COLO668 (cell line): ENCODE measurements at regions not wholly inside any gene's neighbourhood (a gene's known extent, or its start where the extent isn't known, plus 50 kb on each side); places are given as distances from the start of the nearest gene placed in this dataset.

Experiments used
- DNase-seq: peaks from one replicate; lab custom pipeline; 2025; ENCODE audit not compliant: unreplicated experiment; lab: John Stamatoyannopoulos, UW

GRCh38 chr4:27075603-27076002 lies 215.0 kb downstream of the STIM2 start:
- DNase-seq, result peak; percentile 33

DNA sequence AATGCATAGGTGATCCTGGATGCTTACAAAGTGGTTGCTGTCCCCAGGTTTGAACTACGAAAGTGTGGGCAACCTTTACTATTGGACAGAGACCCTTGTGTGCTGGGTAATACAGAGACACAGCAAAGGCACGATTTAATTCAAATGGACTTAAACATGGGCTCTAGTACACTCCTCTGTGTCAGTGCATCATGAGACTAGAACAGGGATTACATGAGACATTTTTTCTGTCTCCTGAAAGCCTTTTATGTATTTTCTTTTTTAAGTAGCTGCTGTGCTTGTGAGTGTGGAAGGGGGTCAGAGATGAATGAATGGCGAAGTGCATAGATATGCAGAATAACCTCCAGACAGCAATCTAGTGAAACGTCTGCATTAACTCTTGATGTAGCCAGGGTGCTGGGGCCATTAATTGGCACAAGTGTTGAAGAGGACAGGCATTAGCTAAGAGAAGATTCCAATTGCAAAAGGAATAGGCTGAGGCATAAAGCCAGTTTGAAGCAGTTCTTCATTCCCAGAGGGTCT lies 218.4 kb downstream of the STIM2 start:
- no peak for DNase-seq

GRCh38 chr4:27081675-27082586 lies 221.3 kb downstream of the STIM2 start:
- no peak for DNase-seq

DNA sequence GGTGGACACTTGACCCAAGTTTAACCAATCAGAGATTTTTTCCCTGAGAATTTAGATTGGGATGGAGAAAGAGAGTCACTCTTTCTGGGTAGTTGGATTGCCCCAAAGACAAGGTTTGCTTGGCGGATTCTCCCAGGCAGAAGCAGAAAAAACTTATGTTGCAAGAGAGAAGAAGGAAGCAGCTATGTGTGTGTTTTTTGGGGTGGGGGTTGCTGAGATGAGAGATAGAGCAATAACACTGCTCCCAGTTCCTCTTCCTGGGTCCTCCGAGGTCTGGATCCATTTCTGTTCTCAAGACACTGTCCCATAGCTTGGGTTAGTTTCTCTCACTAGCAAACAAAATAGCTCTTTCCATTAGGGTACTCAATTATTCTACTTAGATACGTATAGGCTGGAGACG lies 222.1 kb downstream of the STIM2 start:
- no peak for DNase-seq

DNA sequence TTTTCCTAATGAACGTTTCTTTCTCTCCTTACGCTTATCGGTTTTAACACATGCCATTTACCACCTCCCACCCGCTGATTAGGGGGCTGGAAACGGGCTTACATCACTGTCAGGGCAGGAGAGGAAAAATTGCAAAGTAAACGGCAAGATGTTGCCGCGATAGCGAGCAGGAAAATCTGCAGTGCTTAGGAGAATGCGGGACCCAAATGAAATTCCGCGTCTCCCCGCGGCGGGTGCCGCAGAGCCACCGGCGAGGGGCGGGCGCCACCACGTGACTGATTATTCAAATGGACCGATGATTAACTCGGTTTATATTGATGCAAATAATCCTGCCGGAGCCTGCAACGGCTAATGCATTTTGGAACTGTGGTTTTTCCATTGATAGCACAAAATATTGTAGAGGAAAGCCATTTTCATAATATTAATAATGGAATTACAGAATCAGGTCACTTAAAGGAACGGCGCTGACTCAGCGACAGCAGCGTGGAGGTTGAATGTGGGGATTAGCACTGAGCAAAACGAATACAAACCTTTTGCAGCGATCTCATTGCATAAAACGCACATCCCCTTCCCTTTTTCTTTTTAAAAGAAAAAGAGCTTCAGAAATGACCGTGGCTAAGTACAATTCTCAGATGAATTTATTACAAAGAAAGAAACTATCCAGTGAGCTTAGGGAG lies 224.2 kb downstream of the STIM2 start:
- peak; percentile 48 for DNase-seq

DNA sequence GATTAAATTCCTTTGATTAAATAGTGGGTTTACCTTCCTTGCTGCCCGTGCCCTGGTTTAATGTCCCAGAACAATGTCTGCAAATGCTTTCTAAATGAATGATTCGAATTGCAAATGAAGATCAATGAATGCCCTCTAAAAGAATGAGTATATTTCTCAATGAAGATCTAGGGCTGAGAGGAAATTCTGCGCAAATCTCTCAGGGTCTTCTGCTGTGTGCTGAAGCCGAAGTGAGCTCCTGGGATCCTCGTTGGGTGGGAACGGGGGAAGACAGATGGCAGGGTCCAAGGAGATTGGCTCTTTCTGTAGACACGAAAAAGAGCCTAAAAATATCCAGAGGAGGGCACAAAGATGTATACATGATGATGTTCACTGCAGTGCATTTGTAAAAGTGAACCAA lies 224.8 kb downstream of the STIM2 start:
- DNase-seq, result no peak

- DNase-seq, result no peak
Observed at GRCh38 chr4:27087306-27088045, 226.8 kb downstream of the STIM2 start.

GRCh38 chr4:27088491-27088890 lies 227.8 kb downstream of the STIM2 start:
- DNase-seq, result no peak

GRCh38 chr4:27089186-27089585 lies 228.5 kb downstream of the STIM2 start:
- no peak for DNase-seq

DNA sequence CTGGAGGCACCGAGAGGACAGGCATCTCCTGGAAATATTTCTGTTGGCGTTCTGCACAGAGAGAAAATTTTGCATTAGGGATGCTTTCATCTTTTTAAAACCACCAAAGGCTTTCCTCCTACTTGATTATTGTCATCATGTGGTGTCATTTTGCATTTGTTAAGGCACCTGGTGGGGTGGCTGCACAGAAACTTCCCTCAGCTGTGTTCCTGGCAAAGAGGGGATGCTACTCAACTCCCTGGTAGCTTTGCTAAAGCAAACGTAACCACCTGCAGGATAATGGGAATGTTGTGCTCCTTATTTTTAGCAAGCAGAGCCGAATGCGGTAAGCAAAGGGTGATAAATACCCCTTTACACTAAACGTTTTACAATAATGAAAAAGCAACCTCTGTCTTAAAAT lies 229.8 kb downstream of the STIM2 start:
- DNase-seq, result no peak

GRCh38 chr4:27094224-27094623 lies 233.6 kb downstream of the STIM2 start:
- no peak for DNase-seq

DNA sequence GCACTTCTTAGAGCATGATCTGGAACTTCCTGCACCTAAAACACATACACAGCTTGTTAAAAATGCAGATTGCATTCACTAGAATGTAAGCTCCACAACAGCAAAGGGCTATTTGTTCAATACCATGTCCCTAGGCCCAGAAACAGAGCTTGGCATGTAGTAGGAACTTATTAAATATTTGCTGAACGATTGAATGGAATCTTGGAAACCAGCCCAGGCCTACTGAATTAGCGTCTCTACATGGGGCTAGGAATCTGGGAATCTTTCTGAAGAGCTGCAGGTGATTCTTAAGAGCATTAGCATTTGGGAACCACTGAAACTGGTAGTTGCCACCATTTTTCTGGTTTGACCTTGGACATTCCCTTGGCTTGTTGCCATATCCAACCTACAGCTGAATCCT lies 234.1 kb downstream of the STIM2 start:
- DNase-seq, result no peak

DNA sequence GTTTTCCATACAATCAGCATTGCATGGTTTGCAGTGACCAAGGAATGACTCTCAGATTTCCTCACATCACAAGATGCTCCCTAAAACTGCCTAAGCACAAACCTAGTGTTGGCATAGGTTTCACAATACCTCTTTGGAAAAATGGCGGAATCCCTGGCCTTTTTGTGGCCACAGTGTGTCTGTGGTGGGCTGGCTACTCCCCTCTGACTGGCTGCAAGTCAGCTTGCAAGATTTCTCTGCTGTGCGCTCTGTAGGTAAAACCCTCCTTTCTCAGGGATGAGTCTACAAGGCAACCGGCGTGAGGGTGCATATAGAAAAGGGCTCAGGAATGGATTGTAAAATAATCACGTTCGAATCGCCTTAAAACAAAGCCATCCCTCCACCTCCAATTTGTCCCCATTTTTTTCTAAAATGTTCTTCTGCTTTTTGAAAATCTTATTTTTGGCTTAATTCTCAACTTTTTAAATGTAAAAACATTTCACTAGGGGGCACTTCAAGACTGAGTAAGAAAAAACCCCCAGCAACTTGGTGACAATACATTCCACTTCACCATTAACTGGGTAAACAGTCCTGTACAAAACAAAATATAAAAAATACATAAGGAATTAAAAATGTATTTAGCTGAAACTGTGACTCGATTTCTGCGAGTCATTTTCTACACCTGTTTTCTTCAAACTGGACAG lies 235.6 kb downstream of the STIM2 start:
- no peak for DNase-seq

GRCh38 chr4:27098034-27098433 lies 237.4 kb downstream of the STIM2 start:
- DNase-seq, result no peak

DNA sequence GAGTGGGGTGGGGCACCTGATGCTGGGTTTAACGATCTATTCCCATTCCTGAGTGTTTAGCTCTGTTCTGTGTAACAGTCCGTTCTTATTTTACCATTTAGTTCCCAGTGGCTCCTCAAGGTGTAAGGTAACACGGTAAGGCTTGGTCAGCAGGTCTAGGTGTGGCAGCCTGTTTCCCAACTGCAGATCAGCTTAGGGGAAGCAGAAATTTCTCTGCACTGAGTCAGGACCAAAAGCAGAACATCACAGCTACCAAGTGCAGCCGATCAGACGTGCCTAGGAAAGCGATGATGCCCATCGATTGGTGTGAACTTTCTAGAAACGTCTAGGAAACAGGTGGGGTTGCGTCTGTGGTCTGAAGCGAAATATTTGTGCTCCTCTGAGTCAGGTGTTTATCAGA lies 240.1 kb downstream of the STIM2 start:
- DNase-seq, result no peak

DNA sequence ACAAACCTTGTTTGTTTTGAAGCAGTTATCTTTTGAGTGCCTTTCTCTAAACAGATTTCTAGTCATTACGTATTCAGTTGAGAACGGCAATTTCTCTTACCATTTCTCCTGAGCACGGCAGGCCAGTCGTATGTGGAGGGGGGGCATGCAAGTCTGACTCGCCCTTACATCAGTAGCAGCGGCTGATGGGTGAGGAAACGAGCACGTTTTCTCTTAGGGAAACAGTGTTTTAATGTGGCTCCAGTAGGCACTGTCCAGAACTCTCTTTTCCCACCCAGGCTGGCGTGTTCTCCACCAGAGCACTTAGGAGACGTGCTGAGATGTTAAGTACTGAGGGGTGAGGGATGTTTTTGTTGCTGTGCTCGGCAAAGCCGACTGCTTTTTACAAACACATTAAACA lies 240.5 kb downstream of the STIM2 start:
- no peak for DNase-seq

DNA sequence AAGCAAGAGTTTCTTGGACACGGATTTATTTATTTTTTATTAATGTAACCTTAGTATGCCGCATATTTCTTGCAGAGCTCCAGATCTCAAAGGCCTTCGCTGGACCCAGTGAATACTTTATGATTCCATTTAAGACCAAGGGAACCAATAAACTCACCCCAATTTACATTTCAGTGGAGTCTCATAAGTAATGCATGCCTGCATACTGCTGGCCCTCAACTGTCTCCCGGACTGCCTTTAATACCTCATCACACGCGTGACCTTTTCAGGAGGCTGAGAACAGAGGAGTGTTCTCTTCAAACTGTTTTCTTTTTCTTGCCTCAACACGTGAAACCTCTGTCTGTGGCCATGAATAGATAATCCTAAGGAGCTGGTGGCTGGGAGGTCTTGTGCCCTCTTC lies 240.9 kb downstream of the STIM2 start:
- DNase-seq, result no peak

DNA sequence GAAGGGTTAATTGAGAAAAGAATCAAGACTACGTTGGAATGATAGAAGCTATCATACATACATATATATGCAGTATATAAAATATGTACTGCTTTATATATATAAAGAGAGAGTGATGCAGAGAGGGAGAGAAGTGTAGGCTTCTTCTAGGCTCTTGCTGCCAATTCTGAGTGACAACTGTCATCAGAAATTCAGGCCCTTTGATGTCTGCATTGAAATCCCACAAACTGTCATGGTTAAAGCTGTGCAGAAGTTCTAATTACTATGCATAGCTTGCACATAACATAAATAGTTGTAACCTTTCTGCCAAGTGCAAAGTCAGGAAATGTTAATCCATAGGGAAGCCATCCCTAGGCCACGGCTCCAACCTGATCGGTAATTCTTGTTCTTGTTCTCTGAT lies 251.0 kb downstream of the STIM2 start:
- no peak for DNase-seq

DNA sequence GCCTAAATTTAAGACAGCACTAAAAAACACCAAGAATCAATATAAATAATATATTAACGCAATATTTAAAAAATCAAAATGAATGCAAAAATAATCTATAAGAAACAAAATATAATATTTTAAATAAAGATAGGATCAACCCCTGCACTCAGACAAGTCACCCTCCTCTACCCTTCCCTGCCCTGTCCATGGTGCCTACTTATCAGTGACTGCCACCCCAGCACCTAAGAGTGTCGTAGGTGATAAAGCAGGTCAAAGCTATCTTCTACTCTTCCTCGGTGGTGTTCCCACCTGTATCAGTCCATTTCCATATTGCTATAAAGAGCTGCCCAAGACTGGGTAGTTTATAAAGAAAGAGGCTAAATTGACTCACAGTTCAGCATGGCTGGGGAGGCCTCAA lies 251.9 kb downstream of the STIM2 start:
- DNase-seq, result no peak

DNA sequence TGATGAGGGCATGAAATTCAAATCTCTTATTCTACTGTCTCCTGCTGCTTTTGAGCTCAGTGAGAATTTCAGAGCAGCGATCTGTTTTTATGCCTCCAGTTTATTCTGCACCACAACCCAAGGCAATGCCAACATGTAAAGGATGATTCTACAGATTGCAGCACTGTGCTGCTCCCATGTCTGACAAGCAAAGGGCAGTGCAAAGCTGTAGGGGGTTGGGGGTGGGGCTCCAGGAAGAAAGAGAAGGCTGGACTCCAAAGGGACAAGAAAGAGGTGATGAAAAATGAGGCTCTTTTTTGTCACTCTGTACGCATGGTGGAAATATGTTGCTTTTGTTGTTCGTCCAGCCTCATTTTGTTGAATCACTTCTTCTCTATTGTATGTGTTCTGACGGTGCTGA lies 254.6 kb downstream of the STIM2 start:
- no peak for DNase-seq

DNA sequence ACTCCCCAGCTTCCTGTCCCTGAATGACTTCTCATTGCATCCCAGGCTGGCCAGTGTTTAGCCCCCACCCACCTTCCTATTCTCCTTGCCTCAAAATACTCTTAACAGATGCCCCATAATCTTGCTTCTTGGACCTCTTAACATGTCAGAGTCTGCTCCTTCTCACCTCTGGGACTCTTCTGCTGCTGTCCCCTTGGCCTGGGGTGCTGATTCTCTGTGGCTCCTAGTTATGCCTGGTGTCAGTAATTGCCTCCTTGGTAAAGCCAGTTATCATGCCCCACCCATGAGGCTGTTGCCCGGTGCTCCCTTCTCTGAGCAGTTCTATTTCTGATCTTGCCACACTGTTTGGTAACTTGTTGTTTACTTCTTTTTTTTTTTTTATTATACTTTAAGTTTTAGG lies 256.8 kb downstream of the STIM2 start:
- DNase-seq, result no peak
